HG03575 (cell line): ENCODE measurements at regions not wholly inside any gene's neighbourhood (a gene's known extent, or its start where the extent isn't known, plus 50 kb on each side); places are given as distances from the start of the nearest gene placed in this dataset.

ENCODE experiments used
- ATAC-seq: cut with Tn5 transposase; IDR thresholded peaks from one replicate; pipeline ENCODE4 v1.9.1; 2021; ENCODE audit not compliant: unreplicated experiment, insufficient number of reproducible peaks, low FRiP score; ENCODE audit errors: extremely low read depth

DNA sequence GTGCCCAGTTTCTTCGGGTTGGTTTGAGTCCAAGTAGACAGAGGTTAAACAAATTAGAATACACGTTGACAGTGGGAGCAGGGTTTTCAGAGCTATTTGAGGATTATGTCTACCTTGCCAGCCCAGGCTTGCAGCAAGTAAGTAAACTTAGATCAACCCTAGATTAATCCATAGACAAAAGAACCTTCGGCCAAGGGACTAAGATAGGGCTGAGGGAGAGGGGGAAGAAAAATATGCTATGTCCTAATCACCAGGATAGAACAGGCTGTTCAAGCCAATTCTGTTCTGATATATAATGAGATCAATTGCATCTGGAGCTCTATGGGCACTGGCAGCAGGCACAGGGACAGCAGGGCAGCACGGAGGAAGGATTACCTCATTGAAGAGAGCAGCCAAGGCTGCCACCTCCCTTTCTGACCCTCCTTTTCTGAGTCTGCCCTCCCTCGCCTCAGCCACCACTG, 377.7 kb downstream of the PIK3R1 start:
- no peak for ATAC-seq

DNA sequence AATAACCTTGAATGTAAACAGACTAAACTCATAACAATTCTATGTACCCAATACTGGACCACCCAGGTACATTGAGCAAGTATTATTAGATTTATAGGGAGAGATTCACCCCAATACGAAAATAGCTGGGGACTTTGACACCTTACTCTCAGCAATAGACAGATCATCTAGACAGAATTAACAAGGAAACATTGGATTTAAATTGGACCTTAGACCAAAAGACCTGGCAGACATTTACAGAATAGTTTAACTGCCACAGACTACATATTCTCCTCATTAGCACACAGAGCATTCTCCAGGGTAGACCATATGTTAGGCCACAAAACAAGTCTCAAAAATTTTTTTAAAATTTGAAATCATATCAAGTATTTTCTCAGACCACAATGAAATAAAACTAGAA, 397.4 kb downstream of the PIK3R1 start:
- ATAC-seq = no peak

DNA sequence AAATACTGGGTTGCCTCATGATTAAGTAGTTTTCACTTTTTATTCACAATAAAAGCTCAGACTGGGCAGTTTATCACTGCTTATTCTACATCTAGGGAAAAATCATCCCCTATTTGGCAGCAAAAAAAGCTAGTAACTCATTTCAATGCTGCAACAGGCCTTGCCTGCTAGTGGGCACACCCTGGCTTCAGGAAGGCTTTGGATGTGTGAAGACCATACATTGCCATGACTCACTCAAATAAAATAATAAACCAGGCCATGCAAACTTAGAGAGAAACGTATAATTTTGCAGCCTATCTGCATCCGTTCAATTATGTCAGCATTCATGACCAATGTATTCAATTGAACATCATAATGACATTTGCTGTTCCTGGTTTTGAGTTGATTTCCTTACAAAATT, 402.9 kb downstream of the PIK3R1 start:
- no peak for ATAC-seq

DNA sequence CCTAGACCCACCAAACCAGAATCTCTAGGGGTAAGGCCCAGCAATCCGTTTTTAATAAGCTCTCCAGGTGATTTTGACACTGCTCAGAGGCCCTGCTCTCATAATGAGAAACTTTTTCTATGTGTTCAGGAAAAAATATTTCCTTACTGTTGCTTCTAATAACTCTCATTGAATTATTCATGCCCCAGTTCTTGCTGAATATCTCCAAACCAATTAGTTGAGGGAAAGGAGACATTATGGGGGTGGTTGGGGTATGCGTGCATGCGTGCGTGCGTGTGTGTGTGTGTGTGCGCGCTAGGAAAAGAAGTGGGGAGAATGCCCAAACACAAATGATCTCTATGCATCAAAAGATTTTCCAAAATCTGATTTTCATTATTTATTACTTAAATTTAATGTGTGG, 411.4 kb downstream of the PIK3R1 start:
- ATAC-seq = no peak

DNA sequence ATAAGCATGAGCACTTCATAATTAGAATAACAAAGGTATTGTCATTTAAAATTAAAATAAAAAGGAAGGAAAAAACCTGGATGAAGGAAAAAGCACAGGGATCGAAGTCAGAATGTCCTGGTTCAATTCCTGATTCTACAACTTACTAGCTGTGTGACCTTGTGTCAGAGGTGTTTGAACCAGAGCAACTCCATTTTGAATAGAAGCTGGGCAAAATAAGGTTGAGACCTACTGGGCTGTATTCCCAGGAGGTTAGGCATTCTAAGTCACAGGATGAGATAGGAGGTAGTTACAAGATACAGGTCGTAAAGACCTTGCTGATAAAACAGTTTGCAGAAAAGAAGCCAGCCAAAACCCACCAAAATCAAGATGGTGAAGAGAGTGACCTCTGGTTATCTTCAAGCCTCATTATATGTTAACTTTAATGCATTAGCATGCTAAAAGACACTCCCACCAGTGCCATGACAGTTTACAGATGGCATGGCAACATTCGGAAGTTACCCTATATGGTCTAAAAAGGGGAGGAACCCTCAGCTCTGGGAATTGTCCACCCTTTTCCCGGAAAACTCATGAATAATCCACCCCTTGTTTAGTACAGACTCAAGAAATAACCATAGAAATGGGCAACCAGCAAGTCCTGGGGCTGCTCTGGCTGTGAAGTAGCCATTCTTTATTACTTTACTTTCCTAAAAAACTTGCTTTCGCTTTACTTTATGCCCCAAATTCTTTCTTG, 412.7 kb downstream of the PIK3R1 start:
- ATAC-seq = no peak

DNA sequence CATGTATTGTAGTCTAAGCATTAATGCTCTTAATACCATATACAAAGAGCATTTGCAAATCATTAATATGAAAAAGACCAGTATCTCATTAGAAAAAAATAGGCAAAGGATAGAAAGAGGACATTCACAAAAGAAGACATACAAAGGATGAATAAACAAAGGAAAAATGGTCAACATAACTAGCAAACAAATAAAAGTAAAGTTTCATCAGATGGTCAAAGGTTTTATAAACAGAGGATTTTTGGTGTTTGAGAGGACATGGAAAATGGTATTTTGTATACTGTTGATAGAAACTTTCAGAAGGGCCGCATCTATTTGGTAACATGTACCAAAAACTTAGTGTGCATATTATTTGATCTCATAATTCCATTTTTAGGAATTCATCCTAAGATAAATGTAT, 414.8 kb downstream of the PIK3R1 start:
- no peak for ATAC-seq

DNA sequence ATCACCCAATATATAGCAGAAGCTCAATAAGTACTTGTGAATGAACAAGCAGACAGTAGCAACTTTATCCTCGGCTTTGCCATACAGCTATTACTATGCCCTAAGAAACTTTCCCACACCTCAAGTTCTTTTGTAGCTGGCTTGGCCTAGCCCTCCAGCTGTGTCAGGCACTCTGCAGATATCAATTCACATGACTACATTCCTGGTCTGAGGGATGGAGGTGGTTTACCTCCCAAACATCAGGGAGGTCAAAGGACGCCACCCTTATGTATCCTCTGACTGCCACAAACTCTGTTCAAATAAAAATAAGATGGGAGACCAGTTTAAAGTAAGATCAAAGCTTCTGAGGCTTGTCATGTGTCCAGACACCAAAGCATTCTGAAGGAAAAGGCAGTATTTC, 416.3 kb downstream of the PIK3R1 start:
- ATAC-seq = no peak

DNA sequence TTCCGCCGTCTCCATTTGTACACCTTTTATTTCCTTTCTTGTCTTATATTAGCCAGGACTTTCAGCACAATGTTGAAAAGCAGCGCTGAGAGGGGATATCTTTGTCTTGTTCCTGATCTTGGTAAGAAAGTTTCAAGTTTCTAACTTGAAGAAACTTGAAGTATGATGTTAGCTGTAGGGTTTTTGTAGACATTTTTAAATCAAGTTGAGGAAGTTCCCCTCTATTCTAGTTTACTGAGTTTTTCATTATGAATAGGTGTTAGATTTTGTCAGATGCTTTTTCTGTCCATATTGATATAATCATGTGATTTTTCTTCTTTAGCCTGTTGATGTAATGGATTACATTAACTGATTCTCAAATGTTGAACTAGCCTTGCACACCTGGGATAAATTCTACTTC, 425.7 kb downstream of the PIK3R1 start:
- peak; percentile 66 for ATAC-seq

DNA sequence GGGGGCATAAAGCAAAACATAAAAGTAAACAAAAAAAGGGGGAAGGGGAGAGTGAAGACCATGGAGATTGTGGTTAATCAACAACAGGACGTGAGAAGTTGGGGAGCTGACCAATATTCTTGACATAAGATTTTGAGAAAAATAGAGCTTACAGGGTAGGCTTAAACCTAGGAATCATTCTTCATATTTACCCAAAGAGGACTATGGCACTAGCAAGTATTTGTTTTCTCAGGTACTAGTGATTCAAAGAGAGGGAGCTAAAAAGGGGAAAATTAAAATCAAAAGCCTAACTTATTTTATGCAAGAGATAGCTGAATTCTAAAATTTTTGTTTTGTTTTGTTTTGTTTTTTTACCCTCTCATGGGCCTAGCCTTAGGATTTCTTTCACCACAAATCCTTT, 427.5 kb downstream of the PIK3R1 start:
- ATAC-seq = no peak

DNA sequence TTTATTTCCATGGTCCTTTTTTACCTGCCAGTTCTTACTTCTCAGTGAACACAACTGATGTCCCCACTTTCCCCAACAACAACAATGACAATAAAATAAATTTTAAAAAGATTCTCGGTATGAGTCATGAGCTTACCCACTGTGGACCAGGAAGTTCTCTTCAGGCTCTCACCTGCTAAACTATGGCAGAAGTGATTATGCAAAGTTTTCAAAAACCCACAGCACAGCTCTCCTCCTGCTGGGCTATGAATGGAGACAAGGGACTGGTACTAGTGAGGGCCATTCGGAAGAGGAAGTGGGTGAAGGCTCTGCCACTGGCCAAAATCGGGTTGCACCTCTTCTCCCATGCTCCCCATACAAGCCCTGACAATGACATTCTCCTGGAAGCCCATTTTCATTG, 429.4 kb downstream of the PIK3R1 start:
- peak; percentile 76 for ATAC-seq

DNA sequence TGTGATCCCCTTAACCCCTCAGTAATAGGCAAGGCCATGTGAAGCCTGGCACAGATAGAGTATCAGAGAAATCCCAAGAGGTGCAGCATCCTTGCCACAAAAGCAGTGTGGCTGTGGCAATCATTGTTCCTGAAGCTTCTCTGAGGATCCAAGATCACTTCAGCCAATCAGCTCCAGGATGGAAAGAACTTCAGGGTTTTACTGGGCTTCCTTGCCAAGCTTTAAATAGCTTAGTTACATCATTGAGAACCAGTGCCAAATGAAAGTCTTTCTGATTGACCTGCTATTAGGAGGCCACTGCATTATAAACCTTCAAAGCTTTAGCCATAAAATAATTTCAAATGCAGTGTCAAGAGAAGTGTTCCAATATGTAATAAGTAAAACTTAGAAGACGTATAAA, 430.6 kb downstream of the PIK3R1 start:
- ATAC-seq = no peak

DNA sequence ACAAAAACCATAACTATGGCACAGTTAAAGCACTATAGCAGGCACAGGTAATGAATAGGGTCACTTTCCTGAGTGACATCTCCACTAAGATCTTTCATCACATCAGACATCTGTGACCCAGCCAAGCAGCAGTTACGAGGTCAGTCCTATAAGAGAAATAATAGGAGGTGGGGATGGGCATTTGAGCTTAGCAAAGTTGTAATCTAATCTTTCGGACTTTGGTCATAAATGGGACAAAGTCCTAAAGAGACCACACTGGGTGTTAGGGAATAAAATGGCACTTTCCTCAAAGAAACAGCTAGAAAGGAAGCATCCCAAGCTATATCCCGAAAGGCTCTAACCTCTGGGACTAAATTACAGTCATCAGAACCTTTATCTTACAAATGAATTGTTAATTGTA, 432.2 kb downstream of the PIK3R1 start:
- ATAC-seq = no peak

DNA sequence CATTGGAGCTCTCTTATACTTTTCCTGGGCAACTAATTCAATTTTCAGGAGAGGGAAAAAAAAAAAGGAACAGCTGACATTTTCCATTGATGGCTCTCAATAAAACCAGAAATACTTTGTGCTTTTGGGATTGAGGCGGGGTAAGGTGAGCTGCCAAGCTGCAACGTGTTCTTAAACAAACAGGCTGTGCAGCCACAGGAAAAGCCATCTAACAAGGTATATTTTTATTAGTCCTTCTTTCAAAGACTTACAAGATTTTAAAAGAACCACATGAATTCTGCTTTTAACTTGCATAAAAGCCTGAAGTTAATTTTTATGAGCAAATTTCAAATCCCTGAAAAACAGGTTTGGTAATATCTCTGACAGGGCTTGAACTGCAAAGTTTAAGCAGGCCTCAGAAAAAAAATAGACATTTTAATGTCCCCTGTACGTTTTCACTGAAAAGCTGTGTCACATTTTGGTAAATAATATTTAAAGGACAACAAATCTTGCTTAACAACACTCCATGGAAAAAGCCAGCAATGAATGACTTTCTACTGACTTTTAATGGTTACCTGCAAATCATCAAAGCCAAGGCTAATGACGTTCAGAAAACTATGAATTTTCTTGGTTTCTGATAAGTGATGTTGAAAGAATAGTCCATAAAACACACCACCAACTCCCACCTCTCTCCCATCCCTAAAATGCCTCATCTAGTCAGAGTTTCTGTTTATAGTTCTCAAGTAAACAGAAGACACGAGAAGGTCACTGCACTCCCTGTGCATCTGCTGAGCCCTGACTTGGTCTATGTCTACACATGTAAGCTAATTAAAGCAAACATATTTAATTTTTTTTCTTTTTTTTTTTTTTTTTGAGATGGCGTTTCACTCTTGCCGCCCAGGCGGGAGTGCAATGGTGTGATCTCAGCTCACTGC, 433.6 kb downstream of the PIK3R1 start:
- no peak for ATAC-seq

DNA sequence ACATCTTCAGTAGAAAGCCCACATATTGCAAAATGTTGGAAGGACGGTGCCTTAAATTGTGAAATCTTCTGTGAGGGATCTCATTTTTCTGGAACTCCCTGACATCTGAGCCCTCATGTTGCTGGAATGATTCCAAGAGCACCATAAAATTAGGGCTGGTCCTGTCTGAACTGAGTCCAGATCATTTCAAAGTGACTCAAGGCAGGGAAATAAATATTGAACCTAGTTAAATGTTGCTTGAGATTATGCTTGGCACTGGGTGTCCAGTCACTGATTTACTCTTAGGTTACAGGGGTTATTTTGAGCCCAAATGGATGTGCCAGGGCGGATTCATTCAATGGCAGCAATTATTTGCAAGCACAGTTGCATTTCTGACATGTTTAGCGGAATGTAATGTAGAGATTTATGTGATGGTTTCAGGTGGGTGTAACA, 437.0 kb downstream of the PIK3R1 start:
- ATAC-seq = no peak

DNA sequence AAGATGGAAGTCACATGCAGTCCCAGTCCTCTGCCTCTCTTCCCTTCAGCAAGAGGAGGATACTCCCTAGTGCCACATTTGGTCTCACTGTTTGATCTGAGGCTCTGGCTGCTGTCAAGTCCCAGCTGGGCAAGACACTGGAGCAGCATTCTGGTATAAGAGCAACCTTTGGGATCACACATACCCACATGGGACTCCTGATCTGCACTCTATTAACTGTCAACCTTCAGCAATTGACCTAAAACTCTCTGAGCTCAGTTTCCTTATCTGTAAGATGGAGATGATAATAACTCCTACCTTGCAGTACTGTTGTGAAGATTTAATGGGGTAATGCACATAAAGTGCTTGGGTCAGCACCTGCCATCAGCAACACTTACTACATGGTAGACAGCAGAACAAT, 437.9 kb downstream of the PIK3R1 start:
- ATAC-seq = no peak

DNA sequence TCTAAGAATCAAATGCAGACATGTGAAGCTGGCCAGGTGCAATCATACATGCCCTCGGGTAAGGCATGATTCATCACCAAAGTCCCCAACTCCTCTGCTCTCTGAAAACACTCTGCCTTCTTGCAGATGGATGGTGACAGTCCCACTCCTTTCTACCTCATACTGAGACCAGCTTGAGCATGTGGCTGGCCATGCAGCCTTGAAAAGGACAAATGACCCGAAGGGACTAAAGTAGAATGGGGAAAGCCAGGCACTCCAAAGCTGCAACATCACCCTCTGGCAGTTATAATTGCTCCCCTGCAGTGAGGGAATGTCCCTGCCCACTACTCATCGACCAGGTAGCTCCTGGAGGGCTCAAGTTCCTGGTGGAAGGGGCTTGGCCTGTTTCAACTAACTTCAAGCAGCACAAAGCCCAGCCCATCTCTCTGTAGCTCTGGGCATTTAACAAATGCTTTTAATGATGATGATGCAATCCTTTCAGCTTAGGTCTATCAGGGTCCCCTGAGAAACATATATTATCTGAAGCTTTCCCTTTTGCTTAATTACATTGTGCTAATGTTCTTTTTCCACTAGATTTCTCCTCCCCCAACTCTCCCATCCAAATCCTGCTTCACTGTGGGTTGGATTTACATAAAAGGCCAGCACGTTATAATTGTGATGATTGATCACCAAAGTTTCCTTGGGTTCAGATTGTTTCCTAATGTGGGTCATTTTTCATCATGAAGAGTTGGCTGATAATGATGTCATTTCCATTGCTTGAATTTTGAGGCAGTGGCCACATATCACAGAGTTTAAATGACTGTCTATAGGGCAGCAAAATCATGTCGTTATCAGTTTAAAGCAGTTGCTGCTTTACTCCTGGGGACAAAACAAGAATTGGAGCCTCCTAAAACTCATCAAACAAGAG, 436.5 kb upstream of the SLC30A5 start:
- no peak for ATAC-seq

DNA sequence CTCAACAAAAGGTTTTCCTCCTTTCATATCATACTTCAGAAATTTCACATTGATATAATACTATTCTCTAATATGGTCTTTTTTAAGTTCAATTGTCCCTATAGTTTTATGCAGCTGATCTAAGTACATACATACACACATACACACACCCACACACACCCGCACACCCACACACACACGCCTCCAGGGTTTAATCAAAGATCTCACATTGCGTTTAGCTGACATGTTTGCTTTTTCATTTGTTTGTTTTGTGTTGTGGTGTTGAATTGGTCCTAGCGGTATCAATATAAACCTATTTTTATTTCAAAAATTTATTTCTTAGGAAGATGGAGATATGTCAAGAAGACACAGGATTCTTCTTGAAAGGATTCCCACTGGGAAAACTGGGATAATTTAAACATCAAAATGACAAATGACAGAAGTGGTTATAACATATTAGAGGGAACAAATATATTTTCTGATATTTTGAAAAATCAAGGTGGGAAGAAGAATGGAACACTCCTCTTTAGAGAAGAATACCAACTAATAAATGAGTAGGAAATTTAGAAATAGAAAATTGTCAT, 434.9 kb upstream of the SLC30A5 start:
- no peak for ATAC-seq

DNA sequence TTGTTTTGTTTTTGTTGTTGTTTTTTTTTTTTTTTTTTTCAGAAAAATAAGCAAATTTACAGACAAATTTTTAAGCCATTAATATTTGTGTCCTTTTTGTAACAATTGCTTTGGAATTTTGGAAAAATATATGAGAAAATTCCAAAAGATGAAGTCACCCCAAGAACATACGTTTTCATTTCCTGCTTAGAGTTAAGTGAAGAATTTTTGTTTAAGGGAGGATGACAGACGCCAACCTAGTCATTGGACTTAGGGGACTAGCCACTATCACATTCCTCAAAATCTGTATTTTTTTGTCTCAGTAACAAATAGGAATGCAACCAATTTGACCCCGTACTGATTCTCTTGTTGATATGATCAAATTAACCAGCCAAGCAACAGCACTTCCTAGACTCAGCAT, 433.9 kb upstream of the SLC30A5 start:
- ATAC-seq = no peak

DNA sequence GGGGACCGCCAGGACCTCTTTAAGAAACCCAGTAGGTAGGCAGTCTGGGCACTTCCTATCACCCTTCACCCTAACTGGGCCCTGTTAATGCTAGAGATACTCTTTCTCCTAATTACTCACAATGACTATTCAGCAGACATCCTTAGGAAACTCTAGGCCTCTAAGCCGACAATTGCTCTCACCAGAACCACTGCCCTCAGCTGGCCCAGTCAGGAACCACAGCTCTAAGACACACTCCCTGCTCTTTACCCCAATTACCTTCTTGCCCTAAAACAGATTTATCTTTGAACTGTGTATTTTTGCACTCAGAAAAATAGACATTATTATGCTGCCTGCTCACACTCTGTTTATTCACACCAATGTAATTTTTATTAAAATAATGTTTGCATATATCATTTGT, 432.6 kb upstream of the SLC30A5 start:
- no peak for ATAC-seq
